ENCODE measurements at regions not wholly inside any gene's neighbourhood (a gene's known extent, or its start where the extent isn't known, plus 50 kb on each side); places are given as distances from the start of the nearest gene placed in this dataset.
"Not testable (repeated sequence)": the region's sequence is repeated elsewhere in the genome, so short reads cannot be mapped to it uniquely, and the experiment has no call there.

DNA sequence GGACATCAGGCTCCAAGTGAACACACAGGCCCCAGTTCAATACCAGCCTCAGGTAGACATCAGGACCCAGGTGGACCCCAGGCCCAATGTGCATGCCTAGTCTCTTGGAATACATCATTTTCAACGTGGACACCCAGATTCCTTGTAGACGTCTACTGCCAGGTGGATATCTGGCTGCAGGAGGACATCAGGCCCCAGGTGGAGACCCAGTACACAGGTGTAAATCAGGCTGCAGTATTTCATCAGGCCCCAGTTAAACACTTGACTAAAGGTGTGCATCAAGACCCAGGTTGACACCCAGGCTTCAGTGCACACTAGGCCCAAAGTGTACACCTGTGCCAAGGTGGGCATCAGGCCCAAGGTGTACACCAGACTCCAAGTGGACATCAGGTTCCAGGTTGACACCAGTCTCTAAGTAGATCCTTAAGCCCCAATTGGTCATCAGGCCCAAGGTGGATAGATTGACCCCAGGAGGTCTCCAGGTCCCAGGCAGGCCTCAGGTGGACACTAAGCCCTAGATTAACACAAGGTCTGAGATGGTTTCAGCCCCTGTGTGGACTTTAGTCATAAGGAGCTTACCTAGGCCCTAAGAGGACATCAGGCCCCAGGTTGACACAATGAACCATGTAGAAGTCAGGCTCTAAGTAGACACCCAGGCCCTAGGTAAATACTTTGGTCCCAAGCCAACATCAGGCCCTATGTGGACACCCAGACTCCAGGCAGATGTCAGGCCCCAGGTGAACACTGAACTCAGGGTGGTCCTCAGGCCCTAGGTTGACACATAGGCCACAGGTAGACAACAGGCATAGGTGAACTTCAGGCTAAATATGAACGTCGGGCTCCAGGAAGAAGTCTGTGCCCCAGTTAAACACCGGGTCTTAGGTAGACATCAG is 1489.7 kb upstream of the TPTE start:
- H3K4me1 Mint-ChIP-seq, H3K36me3 Mint-ChIP-seq, ATAC-seq, H3K27me3 Mint-ChIP-seq, H3K4me3 Mint-ChIP-seq, H3K27ac Mint-ChIP-seq, H3K9me3 Mint-ChIP-seq: not testable (repeated sequence)

DNA sequence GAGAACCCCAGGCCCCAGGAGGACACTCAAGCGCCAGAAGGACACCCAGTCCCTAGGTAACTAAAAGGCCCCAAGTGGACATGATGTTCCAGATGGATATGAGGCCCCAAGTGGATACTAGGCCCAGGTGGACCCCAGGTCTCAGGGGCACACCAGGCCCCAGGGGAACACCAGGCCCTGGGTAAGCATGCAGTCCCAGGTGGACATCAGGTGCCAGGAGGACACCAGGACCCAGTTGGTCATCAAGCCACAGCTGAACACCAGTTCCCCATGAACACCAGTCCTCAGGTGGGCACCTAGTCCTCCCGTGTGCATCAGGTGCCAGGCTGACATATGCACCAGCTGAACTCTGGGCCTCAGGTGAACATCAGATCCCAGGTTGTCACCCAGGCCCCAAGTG is 1488.8 kb upstream of the TPTE start:
- not testable (repeated sequence) for H3K4me3 Mint-ChIP-seq, H3K4me1 Mint-ChIP-seq, H3K27me3 Mint-ChIP-seq, H3K36me3 Mint-ChIP-seq, H3K9me3 Mint-ChIP-seq, ATAC-seq, H3K27ac Mint-ChIP-seq

DNA sequence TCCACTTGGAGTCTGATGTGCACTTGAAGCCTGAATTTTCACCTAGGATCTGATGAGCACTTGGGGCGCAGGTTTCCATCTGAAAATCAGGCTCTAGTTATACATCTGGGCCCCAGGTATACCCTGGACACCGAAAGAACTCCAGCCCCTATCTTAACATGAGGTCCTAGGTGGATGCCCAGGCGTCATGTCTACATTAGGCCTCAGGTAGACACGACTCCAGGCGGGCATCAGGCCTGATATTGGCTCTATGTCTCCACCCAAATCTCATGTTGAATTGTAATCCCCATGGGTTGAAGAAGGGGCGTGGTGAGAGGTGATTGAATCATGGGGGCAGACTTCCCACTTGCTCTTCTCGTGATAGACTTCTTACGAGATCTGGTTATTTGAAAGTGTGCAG is 1488.1 kb upstream of the TPTE start:
- not testable (repeated sequence) for H3K36me3 Mint-ChIP-seq, H3K4me1 Mint-ChIP-seq, ATAC-seq, H3K27ac Mint-ChIP-seq, H3K9me3 Mint-ChIP-seq, H3K27me3 Mint-ChIP-seq, H3K4me3 Mint-ChIP-seq

DNA sequence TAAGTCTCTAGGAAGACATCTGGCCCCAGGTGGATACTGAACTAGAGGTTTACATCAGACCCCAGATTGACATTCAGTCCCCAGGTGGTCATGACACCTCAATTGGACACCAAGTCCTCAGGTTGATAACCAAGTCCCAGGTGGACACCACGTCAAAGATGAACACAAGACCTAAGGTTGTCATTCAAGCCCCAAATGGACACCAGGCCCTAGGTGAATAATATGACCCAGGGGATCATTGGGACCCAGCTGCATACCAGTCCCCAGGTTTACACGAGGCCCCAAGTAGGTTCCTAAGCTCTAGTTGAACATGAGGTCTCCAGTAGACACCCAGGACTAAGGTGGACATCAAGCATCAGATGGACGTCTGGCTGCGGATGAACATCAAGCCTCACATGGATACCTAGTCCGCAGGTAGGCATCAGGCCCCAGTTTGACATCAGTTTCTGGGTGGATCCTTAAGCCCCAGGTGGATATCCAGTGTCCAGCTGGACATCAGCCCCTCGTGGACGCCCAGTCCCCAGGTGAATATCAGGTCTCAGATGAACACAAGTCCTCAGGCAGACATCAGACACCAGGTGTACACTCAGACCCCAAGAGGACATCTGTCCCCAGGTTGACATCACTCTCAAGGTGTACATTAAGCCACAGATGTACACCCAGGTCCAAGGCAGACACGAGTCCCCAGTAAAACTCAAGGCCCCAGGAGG is 1486.7 kb upstream of the TPTE start:
- not testable (repeated sequence) for H3K4me1 Mint-ChIP-seq, H3K36me3 Mint-ChIP-seq, ATAC-seq, H3K27ac Mint-ChIP-seq, H3K9me3 Mint-ChIP-seq, H3K4me3 Mint-ChIP-seq, H3K27me3 Mint-ChIP-seq

DNA sequence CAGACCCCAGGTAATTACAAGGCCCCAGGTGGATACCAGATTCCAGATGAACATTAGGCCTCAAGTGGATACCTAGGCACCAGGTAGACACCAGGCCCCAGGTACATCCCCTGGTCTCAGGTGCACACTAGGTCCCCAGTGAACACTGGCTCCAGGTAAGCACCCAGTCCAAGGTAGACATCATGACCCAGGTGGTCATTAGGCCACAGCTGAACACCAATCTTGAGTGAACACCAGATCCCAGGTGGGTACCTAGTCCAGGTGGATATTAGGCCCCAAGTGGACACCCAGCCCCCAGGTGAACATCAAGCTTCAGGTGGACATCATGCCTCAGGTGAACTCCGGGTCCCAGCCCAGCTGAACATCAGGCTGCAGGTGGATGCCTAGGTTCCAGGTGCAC is 1486.2 kb upstream of the TPTE start:
- H3K9me3 Mint-ChIP-seq, H3K4me3 Mint-ChIP-seq, H3K4me1 Mint-ChIP-seq, H3K27me3 Mint-ChIP-seq, ATAC-seq, H3K36me3 Mint-ChIP-seq, H3K27ac Mint-ChIP-seq: not testable (repeated sequence)

DNA sequence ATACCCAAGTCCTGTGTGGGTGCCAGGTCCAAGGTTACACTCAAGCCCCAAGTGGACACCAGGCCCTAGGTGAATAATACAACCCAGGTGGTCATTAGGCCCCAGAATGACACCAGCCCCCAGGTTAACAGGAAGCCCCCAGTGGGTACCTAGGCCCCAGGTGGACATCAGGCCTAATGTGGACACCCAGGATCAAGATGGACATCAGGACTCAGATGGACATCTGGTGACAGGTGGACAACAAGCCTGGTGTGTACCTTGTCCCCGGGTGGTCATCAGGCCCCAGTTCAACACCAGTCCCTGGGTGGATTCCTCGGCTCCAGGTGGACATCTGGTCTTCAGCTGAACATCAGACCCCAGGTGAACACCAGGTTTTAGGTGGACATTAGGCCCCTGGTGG is 1485.4 kb upstream of the TPTE start:
- H3K27ac Mint-ChIP-seq, ATAC-seq: not testable (repeated sequence)

DNA sequence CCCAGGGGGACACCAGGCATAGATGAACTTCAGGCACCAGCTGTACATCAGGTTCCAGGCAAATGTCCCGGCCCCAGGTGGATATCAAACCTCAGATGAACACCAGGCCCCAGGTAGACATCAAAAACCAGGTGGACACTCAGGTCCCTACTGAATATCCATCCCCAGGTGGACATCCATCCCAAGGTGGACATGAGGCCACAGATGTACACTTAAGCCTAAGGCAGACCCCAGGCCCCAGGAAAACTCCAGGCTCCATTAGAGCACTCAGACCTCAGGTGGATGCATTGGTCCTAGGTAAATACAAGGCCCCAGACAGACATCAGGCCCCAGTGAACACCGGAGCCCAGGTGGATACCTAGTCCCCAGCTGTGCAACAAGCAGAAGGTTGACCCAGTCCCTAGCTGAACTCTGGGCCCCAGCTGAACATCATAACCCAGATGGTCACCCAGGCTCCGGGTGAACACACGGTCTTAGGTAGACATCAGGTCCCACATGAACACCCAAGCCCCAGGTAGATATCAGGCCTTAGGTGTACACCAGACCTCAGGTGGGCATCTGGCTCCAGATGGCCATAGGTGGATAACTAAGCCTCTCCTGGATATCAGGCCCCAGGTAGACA is 1484.3 kb upstream of the TPTE start:
- not testable (repeated sequence) for H3K4me3 Mint-ChIP-seq, H3K27me3 Mint-ChIP-seq, H3K9me3 Mint-ChIP-seq, H3K4me1 Mint-ChIP-seq, ATAC-seq, H3K27ac Mint-ChIP-seq, H3K36me3 Mint-ChIP-seq

More for the DNA sequence above, 1485.4 kb upstream of the TPTE start:
- H3K36me3 Mint-ChIP-seq, H3K4me1 Mint-ChIP-seq, H3K9me3 Mint-ChIP-seq, H3K27me3 Mint-ChIP-seq, H3K4me3 Mint-ChIP-seq: not testable (repeated sequence)

DNA sequence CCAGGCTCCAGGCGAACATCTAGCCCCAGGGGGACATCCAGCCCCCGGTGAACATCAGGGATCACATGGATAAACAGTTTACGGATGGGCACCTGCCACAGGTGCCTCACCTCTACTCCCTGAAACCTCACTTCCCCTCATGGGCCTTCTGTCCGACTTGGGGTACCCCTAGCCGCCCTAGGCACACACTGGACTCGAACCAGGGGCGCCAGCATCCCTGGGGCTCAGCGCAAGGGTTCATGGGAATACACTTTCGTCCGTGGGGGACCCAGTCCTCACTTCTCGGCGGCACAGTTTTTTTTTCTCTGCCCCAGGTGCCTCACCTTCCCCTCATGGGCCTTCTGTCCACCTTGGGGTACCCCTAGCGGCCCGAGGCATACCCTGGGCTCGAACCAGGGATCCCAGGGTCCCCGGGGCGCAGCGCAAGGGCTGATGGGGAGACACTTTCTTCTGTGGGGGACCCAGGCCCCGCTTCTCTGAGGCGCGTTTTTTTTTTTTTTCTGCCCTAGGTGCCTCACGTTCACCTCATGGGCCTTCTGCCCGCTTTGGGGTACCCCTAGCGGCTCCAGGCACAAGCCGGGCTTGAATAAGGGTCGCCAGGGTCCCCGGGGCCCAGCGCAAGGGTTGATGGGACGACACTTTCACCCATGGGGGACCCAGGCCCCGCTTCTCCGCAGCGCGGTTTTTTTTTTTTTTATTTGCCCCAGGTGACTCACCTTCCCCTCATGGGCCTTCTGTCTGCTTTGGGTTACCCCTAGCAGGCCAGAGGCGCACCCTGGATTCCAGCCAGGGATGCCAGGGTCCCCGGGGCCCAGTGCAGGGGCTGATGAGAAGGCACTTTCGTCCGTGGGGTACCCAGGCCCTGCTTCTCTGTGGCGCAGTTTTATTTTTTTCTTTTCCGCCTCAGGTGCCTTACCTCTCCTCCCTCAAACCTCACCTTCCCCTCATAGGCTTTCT is 1483.5 kb upstream of the TPTE start:
- H3K27me3 Mint-ChIP-seq = not testable (repeated sequence)

DNA sequence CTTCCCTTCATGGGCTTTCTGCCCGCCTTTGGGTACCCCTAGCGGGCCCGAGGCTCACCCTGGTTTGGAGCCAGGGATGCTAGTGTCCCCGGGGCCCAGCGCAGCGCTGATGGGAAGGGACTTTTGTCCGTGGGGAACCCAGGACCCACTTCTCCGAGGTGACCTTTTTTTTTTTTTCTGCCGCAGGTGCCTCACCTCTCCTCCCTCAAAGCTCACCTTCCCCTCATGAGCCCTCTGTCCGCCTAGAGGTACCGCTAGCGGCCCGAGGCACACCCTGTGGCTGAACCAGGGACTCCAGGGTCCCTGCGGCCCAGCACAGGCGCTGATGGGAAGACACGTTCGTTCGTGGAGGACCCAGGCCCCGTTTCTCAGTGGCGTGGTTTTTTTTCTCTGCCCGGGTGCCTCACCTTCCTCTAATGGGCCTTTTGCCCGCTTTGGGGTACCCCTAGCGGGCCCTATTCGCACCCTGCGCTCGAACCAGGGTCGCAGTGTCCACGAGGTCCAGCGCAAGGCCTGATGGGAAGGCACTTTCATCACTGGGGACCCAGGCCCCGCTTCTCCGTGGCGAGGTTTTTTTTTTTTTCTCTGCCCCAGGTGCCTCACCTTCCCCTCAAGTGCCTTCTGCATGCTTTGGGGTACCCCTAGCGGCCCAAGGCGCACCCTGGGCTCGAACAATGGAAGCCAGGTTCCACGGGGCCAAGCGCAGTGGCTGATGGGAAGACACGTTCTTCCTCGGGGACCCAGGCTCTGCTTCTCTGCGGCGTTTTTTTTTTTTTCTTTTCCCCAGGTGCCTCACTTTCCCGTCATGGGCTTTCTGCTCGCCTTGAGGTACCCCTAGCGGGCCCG is 1481.6 kb upstream of the TPTE start:
- H3K4me3 Mint-ChIP-seq, H3K27me3 Mint-ChIP-seq, H3K27ac Mint-ChIP-seq, H3K9me3 Mint-ChIP-seq, H3K4me1 Mint-ChIP-seq, H3K36me3 Mint-ChIP-seq: not testable (repeated sequence)
- ATAC-seq = peak; percentile 45

More for the DNA sequence above, 1483.5 kb upstream of the TPTE start:
- not testable (repeated sequence) for ATAC-seq, H3K27ac Mint-ChIP-seq, H3K4me3 Mint-ChIP-seq, H3K36me3 Mint-ChIP-seq, H3K4me1 Mint-ChIP-seq, H3K9me3 Mint-ChIP-seq

DNA sequence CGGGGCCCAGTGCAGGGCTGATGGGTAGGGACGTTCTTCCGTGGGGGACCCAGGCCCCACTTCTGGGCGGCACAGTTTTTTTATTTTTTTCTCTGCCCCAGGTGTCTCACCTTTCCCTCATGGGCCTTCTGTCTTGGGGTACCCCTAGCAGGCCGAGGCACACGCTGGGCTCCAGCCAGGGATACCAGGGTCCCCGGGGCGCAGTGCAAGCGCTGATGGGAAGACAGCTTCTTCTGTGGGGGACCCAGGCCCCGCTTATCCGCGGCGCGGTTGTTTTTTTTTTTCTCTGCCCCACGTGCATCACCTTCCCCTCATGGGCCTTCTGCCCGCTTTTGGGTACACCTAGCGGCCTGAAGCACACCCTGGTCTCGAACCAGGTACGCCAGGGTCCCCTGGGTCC is 1481.0 kb upstream of the TPTE start:
- not testable (repeated sequence) for ATAC-seq, H3K27ac Mint-ChIP-seq, H3K4me1 Mint-ChIP-seq, H3K4me3 Mint-ChIP-seq, H3K27me3 Mint-ChIP-seq, H3K9me3 Mint-ChIP-seq, H3K36me3 Mint-ChIP-seq

DNA sequence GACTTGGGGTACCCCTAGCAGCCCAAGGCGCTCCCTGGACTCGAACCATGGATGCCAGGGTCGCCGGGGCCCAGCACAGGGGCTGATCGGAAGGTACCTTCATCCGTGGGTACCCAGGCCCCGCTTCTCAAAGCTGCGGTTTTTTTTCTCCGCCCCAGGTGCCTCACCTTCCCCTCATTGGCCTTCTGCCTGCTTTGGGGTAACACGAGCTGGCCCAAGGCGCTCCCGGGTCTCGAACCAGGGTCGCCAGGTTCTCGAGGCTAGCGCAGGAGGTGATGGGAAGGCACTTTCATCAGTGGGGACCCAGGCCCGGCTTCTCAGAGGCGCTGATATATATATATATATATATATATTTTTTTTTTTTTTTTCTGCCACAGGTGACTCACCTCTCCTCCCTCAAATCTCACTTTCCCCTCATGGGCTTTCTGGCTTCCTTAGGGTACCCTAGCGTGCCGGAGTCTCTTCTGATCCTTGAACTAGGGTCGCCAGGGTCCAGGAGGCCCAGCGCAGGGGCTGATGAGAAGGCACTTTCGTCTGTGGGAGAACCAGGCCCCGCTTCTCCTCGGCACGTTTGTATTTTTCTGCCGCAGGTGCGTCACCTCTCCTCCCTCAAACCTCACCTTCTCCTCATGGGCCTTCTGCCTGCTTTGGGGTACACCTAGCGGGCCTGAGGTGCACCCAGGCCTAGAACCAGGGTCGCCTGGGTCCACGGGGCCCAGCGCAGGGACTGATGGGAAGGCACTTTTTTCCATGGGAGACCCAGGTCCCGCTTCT is 1480.0 kb upstream of the TPTE start:
- not testable (repeated sequence) for H3K27me3 Mint-ChIP-seq

DNA sequence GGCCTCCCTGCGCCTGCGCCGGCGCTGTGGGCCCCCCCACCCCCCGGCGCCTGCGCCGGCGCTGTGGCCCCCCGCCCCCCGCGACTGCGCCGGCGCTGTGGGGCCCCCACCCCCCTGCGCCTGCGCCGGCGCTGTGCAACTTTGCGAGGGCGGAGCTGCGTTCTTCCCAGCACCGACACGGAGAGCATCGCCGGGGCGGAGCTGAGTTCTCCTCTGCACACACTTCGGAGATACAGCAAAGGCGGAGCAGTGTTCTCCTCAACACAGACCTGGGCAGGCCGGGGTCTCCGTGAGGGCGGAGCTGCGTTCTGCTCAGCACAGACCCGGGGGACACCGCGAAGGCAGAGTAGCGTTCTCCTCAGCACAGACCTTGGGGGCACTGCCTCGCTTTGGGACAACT is 1478.3 kb upstream of the TPTE start:
- H3K4me1 Mint-ChIP-seq, H3K27me3 Mint-ChIP-seq, ATAC-seq, H3K4me3 Mint-ChIP-seq, H3K27ac Mint-ChIP-seq, H3K36me3 Mint-ChIP-seq, H3K9me3 Mint-ChIP-seq: not testable (repeated sequence)

More for the DNA sequence above, 1480.0 kb upstream of the TPTE start:
- not testable (repeated sequence) for ATAC-seq, H3K27ac Mint-ChIP-seq, H3K9me3 Mint-ChIP-seq, H3K4me1 Mint-ChIP-seq, H3K4me3 Mint-ChIP-seq, H3K36me3 Mint-ChIP-seq

DNA sequence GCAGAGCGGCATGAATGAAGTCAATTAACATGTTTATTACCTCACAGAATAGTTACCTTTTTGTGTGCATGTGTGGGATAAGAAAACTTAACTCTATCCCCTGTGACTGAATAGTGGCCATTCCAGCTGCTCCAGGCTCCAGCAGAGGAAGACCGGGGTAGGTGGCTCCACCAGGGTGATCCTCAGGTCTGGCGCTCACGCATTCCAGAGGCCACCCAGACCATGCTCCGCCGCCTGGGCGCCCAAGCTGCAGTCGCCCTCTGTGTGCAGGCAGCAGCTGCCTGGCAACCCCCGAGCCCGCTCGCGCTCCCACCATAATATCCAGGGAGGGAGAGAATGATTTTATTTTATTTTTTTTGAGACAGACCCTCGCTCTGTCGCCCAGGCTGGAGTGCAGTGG is 1474.5 kb upstream of the TPTE start:
- not testable (repeated sequence) for H3K27me3 Mint-ChIP-seq, H3K36me3 Mint-ChIP-seq, H3K27ac Mint-ChIP-seq, H3K9me3 Mint-ChIP-seq, ATAC-seq, H3K4me1 Mint-ChIP-seq, H3K4me3 Mint-ChIP-seq

DNA sequence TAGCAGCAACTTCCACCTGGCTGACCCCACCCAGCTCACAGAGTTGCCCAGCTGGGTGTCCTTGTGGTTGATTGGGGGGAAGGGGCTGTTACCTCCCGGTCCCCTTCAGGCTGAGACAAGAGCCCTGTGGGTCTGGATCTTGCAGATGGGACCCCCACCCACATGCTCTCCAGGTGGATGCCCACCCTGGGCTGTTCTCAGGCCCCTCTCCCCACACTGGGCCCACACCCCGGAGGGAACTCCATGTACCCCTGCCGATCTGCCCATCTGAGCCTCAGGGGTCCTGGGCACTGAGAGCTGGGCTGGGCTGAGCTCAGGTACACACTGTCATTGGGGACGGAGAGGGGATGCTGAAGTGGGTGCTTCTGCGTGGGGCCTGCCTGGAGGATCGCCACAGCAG is 1453.9 kb upstream of the TPTE start:
- not testable (repeated sequence) for H3K27ac Mint-ChIP-seq, H3K27me3 Mint-ChIP-seq, H3K9me3 Mint-ChIP-seq, H3K4me3 Mint-ChIP-seq, H3K4me1 Mint-ChIP-seq, ATAC-seq, H3K36me3 Mint-ChIP-seq

All from stimulated activated memory B cell treated with anti-CD40 and anti-IgM and Interleukin-4, amounts not matched to agents 10 μg/mL and 1 μg/mL and 100 μg/mL, for 72 hours (primary cell).